Erythroblast (primary cell): ENCODE measurements at regions not wholly inside any gene's neighbourhood (a gene's known extent, or its start where the extent isn't known, plus 50 kb on each side); places are given as distances from the start of the nearest gene placed in this dataset.

Experiments
- GATA1 ChIP-seq: IDR thresholded peaks from 2 replicates; pipeline ENCODE4 v1.6.1; 2011; ENCODE audit warnings: low read depth, mild to moderate bottlenecking, control low read depth, low read length, moderate library complexity
- POLR2A ChIP-seq: IDR thresholded peaks from 2 replicates; pipeline ENCODE4 v1.6.1; 2011; ENCODE audit warnings: mild to moderate bottlenecking, low read length

- TF ChIP-seq POLR2A: no peak
- TF ChIP-seq GATA1: no peak
Observed at GRCh38 chr13:103515410-103515809, 449.2 kb upstream of the SLC10A2 start.
